Stimulated activated CD8-positive, alpha-beta memory T cell treated with anti-CD3 and anti-CD28 coated beads, Interleukin-15, amount 100 ng/mL, for 4 hours (primary cell): ENCODE measurements at regions not wholly inside any gene's neighbourhood (a gene's known extent, or its start where the extent isn't known, plus 50 kb on each side); places are given as distances from the start of the nearest gene placed in this dataset.
"Not testable (repeated sequence)": the region's sequence is repeated elsewhere in the genome, so short reads cannot be mapped to it uniquely, and the experiment has no call there.

Experiments used
- DNase-seq, 2 donors: peaks; one replicate each; pipeline ENCODE4 v3.0.0-alpha.2; 2020; ENCODE audit warnings: low read depth in 2 of 2

GRCh38 chr5:8805653-8806052 is 740.2 kb downstream of the SEMA5A start:
- no peak for DNase-seq

GRCh38 chr5:8807636-8808035 is 738.2 kb downstream of the SEMA5A start:
- DNase-seq = no peak

GRCh38 chr5:8811581-8811980 is 734.3 kb downstream of the SEMA5A start:
- DNase-seq = no peak

GRCh38 chr5:8813180-8813579 is 732.7 kb downstream of the SEMA5A start:
- no peak for DNase-seq

GRCh38 chr5:8814105-8814504 is 731.8 kb downstream of the SEMA5A start:
- DNase-seq = no peak

GRCh38 chr5:8824371-8824770 is 721.5 kb downstream of the SEMA5A start:
- no peak for DNase-seq

GRCh38 chr5:8825139-8825757 is 720.6 kb downstream of the SEMA5A start:
- no peak for DNase-seq

GRCh38 chr5:8826508-8826907 is 719.4 kb downstream of the SEMA5A start:
- DNase-seq = no peak

- no peak for DNase-seq
Observed at GRCh38 chr5:8827696-8828095, 718.2 kb downstream of the SEMA5A start.

GRCh38 chr5:8828596-8829322 is 717.1 kb downstream of the SEMA5A start:
- no peak for DNase-seq

GRCh38 chr5:8829323-8830029 is 716.4 kb downstream of the SEMA5A start:
- DNase-seq = no peak

- no peak for DNase-seq
Observed at GRCh38 chr5:8831251-8831650, 714.6 kb downstream of the SEMA5A start.

- DNase-seq = no peak
Observed at GRCh38 chr5:8831854-8832253, 714.0 kb downstream of the SEMA5A start.

- no peak for DNase-seq
Observed at GRCh38 chr5:8839361-8840055, 706.4 kb downstream of the SEMA5A start.

GRCh38 chr5:8840237-8840636 is 705.6 kb downstream of the SEMA5A start:
- no peak for DNase-seq

GRCh38 chr5:8840746-8841145 is 705.1 kb downstream of the SEMA5A start:
- not testable (repeated sequence) for DNase-seq

- no peak for DNase-seq
Observed at GRCh38 chr5:8842971-8843551, 702.8 kb downstream of the SEMA5A start.

- DNase-seq = no peak
Observed at GRCh38 chr5:8843771-8844170, 702.1 kb downstream of the SEMA5A start.

GRCh38 chr5:8844206-8844605 is 701.7 kb downstream of the SEMA5A start:
- DNase-seq = no peak

- no peak for DNase-seq
Observed at GRCh38 chr5:8844847-8845246, 701.0 kb downstream of the SEMA5A start.

- no peak for DNase-seq
Observed at GRCh38 chr5:8845296-8845695, 700.6 kb downstream of the SEMA5A start.

- DNase-seq = no peak
Observed at GRCh38 chr5:8848366-8848765, 697.5 kb downstream of the SEMA5A start.
